ENCODE measurements at regions not wholly inside any gene's neighbourhood (a gene's known extent, or its start where the extent isn't known, plus 50 kb on each side); places are given as distances from the start of the nearest gene placed in this dataset.

- TF ChIP-seq CTCF (IDR thresholded peaks at IDR 0.05) = no peak
- no peak for TF ChIP-seq EZH2 (IDR thresholded peaks at IDR 0.05; ENCODE audit: borderline replicate concordance, insufficient read depth, low read depth, low read length, poor library complexity, severe bottlenecking)
These were observed 111.1 kb downstream of the ARRDC3 start for GRCh38 chr5:91271999-91272398.
